Breast epithelium (tissue), 4 donors: ENCODE measurements at regions not wholly inside any gene's neighbourhood (a gene's known extent, or its start where the extent isn't known, plus 50 kb on each side); places are given as distances from the start of the nearest gene placed in this dataset.

Source experiments
- DNase-seq, 2 donors: peaks; one replicate each; pipeline ENCODE4 v3.0.0-alpha.2; 2019; ENCODE audit warnings: low spot score in 2 of 2
- H3K27ac ChIP-seq, 2 donors: fragments of 200-600 bp; sonication (generic) in 1 of 2; one replicate each; pipeline ENCODE4 v1.5.1; 2016 to 2019; ENCODE audit warnings: mild to moderate bottlenecking in 1 of 2
- H3K27me3 ChIP-seq, 2 donors: fragments of 200-600 bp; sonication (generic) in 1 of 2; one replicate each; pipeline versions ENCODE4 v1.5.1 to v1.6.0; 2017 to 2019; ENCODE audit warnings: control low read depth in 1 of 2, mild to moderate bottlenecking in 1 of 2
- H3K36me3 ChIP-seq: fragments of 200-600 bp; one replicate; pipeline ENCODE4 v1.5.1; 2019
- H3K4me1 ChIP-seq, 2 donors: fragments of 200-600 bp; sonication (generic); one replicate each; pipeline ENCODE4 v1.5.1; 2016 to 2019; ENCODE audit warnings: control low read depth in 1 of 2
- H3K4me3 ChIP-seq, 3 donors: fragments of 200-600 bp; sonication (generic); 1 replicate in 2 of 3; 2 replicates in 1 of 3; pipeline ENCODE4 v1.5.1; 2016 to 2019; ENCODE audit warnings: mild to moderate bottlenecking in 3 of 3, moderate library complexity in 2 of 3
- H3K9me3 ChIP-seq, 2 donors: fragments of 200-600 bp; sonication (generic) in 1 of 2; one replicate each; pipeline ENCODE4 v1.5.1; 2016 to 2019; ENCODE audit warnings: control low read depth in 1 of 2
- CTCF ChIP-seq, 3 donors: fragments of 450-650 bp; IDR thresholded peaks; one replicate each; pipeline ENCODE4 v1.5.1; 2016 to 2017; ENCODE audit warnings: antibody characterized with exemption in 3 of 3, mild to moderate bottlenecking in 3 of 3, moderate library complexity in 3 of 3
- POLR2A ChIP-seq: fragments of 450-650 bp; IDR thresholded peaks from one replicate; pipeline ENCODE4 v1.6.1; 2016; ENCODE audit warnings: antibody characterized with exemption, mild to moderate bottlenecking, moderate library complexity
- POLR2AphosphoS5 ChIP-seq, 3 donors: sonication (generic); formaldehyde crosslinking; IDR thresholded peaks; one replicate each; pipeline ENCODE4 v1.6.1; 2017; ENCODE audit warnings: antibody characterized with exemption in 3 of 3
- intact Hi-C: fragments of 100-400 bp; cut with DNase I; formaldehyde crosslinking; loops from one replicate; pipeline ENCODE4 v1.15.1; 2023; ENCODE audit warnings: low total_unique reads

- no peak overlapping the region for H3K27ac ChIP-seq
- peak in 1 of 2 donors; percentile 18 for DNase-seq
- no peak overlapping the region for H3K4me3 ChIP-seq
- H3K4me1 ChIP-seq = no peaks in the 10 kb centered on the region
- intact Hi-C loops = no loop called here
- TF ChIP-seq POLR2AphosphoS5 (IDR thresholded peaks at IDR 0.05) (no peak), POLR2A (no peak), CTCF (IDR thresholded peaks at IDR 0.05) (peak in 2 of 3 donors; percentile 53 to 60)
- no peaks in the 10 kb centered on the region for H3K9me3 ChIP-seq
- H3K36me3 ChIP-seq = no peaks in the 10 kb centered on the region
- no peaks in the 10 kb centered on the region for H3K27me3 ChIP-seq
Measured at GRCh38 chr16:48687421-48688038, 77.5 kb upstream of the N4BP1 start.

DNA sequence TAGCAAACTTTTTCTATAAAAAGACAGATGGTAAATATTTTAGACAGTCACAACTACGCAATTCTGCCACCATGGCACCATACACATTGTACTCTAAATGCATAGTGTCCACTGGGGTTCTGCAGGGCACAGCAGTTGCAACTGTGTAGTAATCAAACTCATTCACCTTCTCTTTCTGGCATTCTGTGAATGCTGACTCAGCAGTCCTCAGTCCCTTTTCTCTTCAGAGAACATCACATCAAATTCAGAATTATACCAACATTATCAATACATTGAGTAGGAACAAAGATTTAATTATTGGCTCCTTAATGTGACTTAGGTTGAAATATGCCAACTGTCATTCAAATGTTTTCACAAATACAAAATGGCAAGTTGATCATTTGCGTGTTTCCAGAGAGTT is 74.2 kb upstream of the N4BP1 start:
- H3K36me3 ChIP-seq = no peaks in the 10 kb centered on the region
- no peaks in the 10 kb centered on the region for H3K9me3 ChIP-seq
- H3K27me3 ChIP-seq = no peaks in the 10 kb centered on the region
- DNase-seq = no peak
- H3K4me3 ChIP-seq = no peak overlapping the region
- no peak for TF ChIP-seq POLR2AphosphoS5 (IDR thresholded peaks at IDR 0.05)
- H3K4me1 ChIP-seq = no peaks in the 10 kb centered on the region
- no peak overlapping the region for H3K27ac ChIP-seq
- intact Hi-C loops = loop anchor here (5.0 kb wide), 1 partner anchor 848 kb away; no protein-coding TSS in a partner anchor

DNA sequence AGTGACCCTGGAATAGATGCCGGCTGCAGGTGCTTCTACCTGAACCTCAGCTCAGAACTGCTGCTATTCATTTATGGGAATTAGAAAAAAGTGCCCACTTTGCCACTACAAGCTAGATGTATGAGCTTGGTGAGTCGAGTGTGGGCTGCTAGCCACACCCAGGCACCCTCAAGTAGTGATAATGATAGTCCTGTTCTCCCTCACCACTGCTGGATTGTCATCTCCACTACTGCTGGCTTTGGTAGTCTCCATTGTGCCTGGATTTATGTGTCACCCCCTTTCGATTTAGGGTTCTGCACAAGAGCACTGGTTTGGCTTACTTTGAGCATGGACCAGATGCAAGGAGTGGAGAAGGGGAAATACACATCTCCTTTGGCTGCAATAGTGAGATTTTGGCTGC is 73.0 kb upstream of the N4BP1 start:
- H3K4me3 ChIP-seq = no peak overlapping the region
- no peak overlapping the region for H3K27ac ChIP-seq
- TF ChIP-seq CTCF (IDR thresholded peaks at IDR 0.05) (no peak), POLR2A (no peak), POLR2AphosphoS5 (IDR thresholded peaks at IDR 0.05) (no peak)
- H3K9me3 ChIP-seq = no peaks in the 10 kb centered on the region
- H3K4me1 ChIP-seq = no peaks in the 10 kb centered on the region
- intact Hi-C loops = loop anchor here (5.0 kb wide), 1 partner anchor 849 kb away; no protein-coding TSS in a partner anchor
- H3K36me3 ChIP-seq = no peaks in the 10 kb centered on the region
- DNase-seq = no peak
- no peaks in the 10 kb centered on the region for H3K27me3 ChIP-seq

GRCh38 chr16:48681520-48681919 is 71.5 kb upstream of the N4BP1 start:
- H3K9me3 ChIP-seq = no peaks in the 10 kb centered on the region
- no peak overlapping the region for H3K4me3 ChIP-seq
- no peaks in the 10 kb centered on the region for H3K36me3 ChIP-seq
- H3K27me3 ChIP-seq = no peaks in the 10 kb centered on the region
- intact Hi-C loops = loop anchor here (5.0 kb wide), 1 partner anchor 851 kb away; no protein-coding TSS in a partner anchor
- DNase-seq = no peak
- no peak overlapping the region for H3K27ac ChIP-seq
- H3K4me1 ChIP-seq = no peaks in the 10 kb centered on the region
- no peak for TF ChIP-seq POLR2AphosphoS5 (IDR thresholded peaks at IDR 0.05)
- no peak for TF ChIP-seq CTCF (IDR thresholded peaks at IDR 0.05)
- no peak for TF ChIP-seq POLR2A

DNA sequence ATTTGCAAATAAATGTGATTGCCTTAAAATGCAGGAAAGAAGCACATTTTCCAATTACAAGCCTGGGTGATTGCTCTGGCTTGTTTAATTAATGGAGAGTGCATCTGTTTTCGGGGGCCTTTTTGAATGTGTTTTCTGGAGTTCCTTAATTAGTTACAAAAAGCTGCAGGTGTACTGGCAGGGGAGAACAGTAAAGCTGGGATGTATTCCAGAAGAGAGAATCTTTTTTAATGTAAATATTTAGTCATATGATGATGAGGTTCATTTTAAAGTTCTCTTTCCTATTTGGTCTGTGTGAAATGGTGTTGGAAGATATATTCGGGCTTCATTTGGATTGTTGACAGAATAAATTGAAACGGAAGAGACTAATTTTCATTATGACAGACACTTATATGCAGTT is 70.9 kb upstream of the N4BP1 start:
- intact Hi-C loops = loop anchor here (5.0 kb wide), 1 partner anchor 851 kb away; no protein-coding TSS in a partner anchor
- TF ChIP-seq CTCF (IDR thresholded peaks at IDR 0.05) = no peak
- no peak for TF ChIP-seq POLR2AphosphoS5 (IDR thresholded peaks at IDR 0.05)
- TF ChIP-seq POLR2A = no peak
- H3K4me3 ChIP-seq = no peak overlapping the region
- DNase-seq = no peak
- H3K27ac ChIP-seq = no peak overlapping the region
- no peaks in the 10 kb centered on the region for H3K4me1 ChIP-seq
- no peaks in the 10 kb centered on the region for H3K9me3 ChIP-seq
- H3K36me3 ChIP-seq = no peaks in the 10 kb centered on the region
- H3K27me3 ChIP-seq = no peaks in the 10 kb centered on the region
